Muscle layer of duodenum (tissue), 2 donors: ENCODE measurements at regions not wholly inside any gene's neighbourhood (a gene's known extent, or its start where the extent isn't known, plus 50 kb on each side); places are given as distances from the start of the nearest gene placed in this dataset.

Experiments
- H3K27ac ChIP-seq: one replicate; pipeline ENCODE4 v1.7.0; 2013; ENCODE audit warnings: mild to moderate bottlenecking, low read length
- H3K27me3 ChIP-seq: one replicate; pipeline ENCODE4 v1.7.0; 2013; ENCODE audit warnings: low read depth, mild to moderate bottlenecking, control low read depth, low read length
- H3K36me3 ChIP-seq, 2 donors: one replicate each; pipeline ENCODE4 v1.7.0; 2013; ENCODE audit warnings: low read length in 2 of 2, control low read depth in 1 of 2, mild to moderate bottlenecking in 1 of 2; ENCODE audit not compliant: insufficient read depth in 2 of 2, control insufficient read depth in 1 of 2
- H3K4me1 ChIP-seq, 2 donors: one replicate each; pipeline ENCODE4 v1.7.0; 2013; ENCODE audit warnings: low read length in 2 of 2, mild to moderate bottlenecking in 2 of 2, control low read depth in 1 of 2, moderate library complexity in 1 of 2; ENCODE audit not compliant: insufficient read depth in 2 of 2, control insufficient read depth in 1 of 2
- H3K4me3 ChIP-seq, 2 donors: one replicate each; pipeline ENCODE4 v1.7.0; 2013; ENCODE audit warnings: low read length in 2 of 2, low read depth in 1 of 2, mild to moderate bottlenecking in 1 of 2
- H3K9me3 ChIP-seq, 2 donors: one replicate each; pipeline ENCODE4 v1.7.0; 2013; ENCODE audit warnings: low read length in 2 of 2, control low read depth in 1 of 2, mild to moderate bottlenecking in 1 of 2; ENCODE audit not compliant: control insufficient read depth in 1 of 2
- donor health status: healthy.

DNA sequence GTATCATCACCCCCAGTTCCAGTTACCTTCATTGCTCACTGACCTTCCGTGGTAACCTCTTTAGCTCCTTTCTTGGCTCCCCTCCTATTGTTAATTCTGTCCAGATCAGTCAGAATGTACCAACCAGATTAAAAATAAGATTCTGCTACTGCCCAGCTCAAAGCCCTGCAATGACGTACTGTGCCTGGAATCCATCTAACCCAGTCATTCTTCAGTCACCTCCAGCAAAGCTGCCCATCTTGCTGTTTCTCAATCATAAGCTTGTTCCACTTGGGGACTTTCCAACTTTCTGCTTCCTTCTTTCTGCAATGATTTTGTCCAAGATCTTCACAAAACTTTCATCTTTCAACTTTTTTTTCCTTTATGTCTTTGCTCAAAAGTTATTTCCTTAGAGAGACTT lies 512.0 kb upstream of the ZNF385D start:
- Histone ChIP-seq H3K36me3 (no peaks in the 10 kb centered on the region), H3K27me3 (no peaks in the 10 kb centered on the region), H3K4me1 (peaks cover 0 to 5% of the 10 kb centered on the region in 2 donors), H3K4me3 (no peak overlapping the region), H3K27ac (no peak overlapping the region), H3K9me3 (no peaks in the 10 kb centered on the region)

- Histone ChIP-seq H3K4me3 (no peak overlapping the region), H3K9me3 (no peaks in the 10 kb centered on the region), H3K27me3 (no peaks in the 10 kb centered on the region), H3K27ac (no peak overlapping the region), H3K36me3 (no peaks in the 10 kb centered on the region), H3K4me1 (peaks cover 0 to 5% of the 10 kb centered on the region in 2 donors)
Observed at GRCh38 chr3:22265403-22265802, 514.4 kb upstream of the ZNF385D start.

DNA sequence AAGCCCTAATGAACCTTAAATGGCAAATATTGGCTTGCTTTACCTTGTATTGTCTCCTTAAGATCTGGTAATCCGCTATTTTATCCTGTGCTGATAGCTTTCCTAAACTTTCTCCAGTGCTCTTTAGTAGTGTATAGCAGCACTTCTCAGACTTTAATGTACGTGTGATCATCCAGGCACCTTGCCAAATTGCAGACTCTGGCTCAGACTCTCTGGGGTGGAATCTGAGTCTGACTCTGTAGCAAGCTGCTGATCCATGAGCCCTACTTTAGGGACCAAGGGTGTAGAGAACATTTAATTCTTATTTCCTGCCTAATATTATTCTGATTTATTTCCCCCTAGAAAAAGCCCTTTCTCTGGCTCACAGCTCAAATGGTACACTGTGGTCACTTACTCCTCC lies 518.8 kb upstream of the ZNF385D start:
- no peaks in the 10 kb centered on the region for H3K4me1 ChIP-seq
- H3K36me3 ChIP-seq: no peaks in the 10 kb centered on the region
- H3K4me3 ChIP-seq: no peak overlapping the region
- H3K9me3 ChIP-seq: no peaks in the 10 kb centered on the region
- no peak overlapping the region for H3K27ac ChIP-seq
- H3K27me3 ChIP-seq: no peaks in the 10 kb centered on the region

DNA sequence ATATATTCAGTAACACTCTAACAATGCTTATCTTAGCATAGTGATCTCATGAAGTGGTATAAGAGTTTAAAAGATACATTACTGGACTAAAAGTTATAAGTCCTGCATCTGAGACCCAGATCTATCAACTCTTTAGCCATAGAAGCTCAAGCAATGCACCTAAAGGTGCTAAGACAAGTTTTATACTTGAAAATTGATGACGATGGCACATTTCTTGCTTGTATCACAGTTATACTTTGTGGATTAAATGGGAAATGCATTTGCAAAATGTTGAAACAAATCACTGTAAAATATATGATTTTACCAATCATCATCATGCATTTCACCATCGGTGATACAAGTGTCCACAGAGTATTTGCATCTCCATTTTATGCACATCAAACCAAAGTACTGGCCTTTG lies 525.3 kb upstream of the ZNF385D start:
- H3K4me1 ChIP-seq: no peaks in the 10 kb centered on the region
- no peak overlapping the region for H3K27ac ChIP-seq
- H3K36me3 ChIP-seq: no peaks in the 10 kb centered on the region
- no peaks in the 10 kb centered on the region for H3K27me3 ChIP-seq
- H3K9me3 ChIP-seq: no peaks in the 10 kb centered on the region
- H3K4me3 ChIP-seq: no peak overlapping the region

- H3K36me3 ChIP-seq: no peaks in the 10 kb centered on the region
- H3K9me3 ChIP-seq: no peaks in the 10 kb centered on the region
- no peaks in the 10 kb centered on the region for H3K27me3 ChIP-seq
- no peaks in the 10 kb centered on the region for H3K4me1 ChIP-seq
- no peak overlapping the region for H3K4me3 ChIP-seq
- no peak overlapping the region for H3K27ac ChIP-seq
Observed at GRCh38 chr3:22284559-22284958, 533.5 kb upstream of the ZNF385D start.

GRCh38 chr3:22288756-22289155 lies 537.7 kb upstream of the ZNF385D start:
- no peaks in the 10 kb centered on the region for H3K27me3 ChIP-seq
- H3K27ac ChIP-seq: no peak overlapping the region
- H3K9me3 ChIP-seq: no peaks in the 10 kb centered on the region
- H3K4me3 ChIP-seq: no peak overlapping the region
- no peaks in the 10 kb centered on the region for H3K4me1 ChIP-seq
- no peaks in the 10 kb centered on the region for H3K36me3 ChIP-seq

DNA sequence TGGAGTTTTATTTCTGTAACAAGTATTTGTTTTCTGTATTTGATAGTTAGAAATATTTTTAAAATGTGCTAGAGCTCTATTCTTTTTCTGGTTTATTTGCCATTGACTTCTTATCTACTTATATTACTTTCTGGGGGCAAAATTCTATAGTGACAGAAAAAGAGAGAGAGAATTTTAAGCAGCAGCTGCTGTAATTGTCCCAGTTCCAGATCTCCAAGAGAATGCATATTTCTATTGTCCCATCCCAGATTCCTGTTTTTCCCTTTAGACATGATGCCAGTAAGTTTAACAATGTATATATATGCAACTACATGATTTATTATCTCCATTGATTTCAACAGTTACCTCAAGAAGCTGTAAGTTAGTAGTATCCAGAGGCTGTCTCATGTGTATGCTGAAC lies 541.7 kb upstream of the ZNF385D start:
- no peaks in the 10 kb centered on the region for H3K27me3 ChIP-seq
- no peaks in the 10 kb centered on the region for H3K9me3 ChIP-seq
- no peaks in the 10 kb centered on the region for H3K4me1 ChIP-seq
- H3K4me3 ChIP-seq: no peak overlapping the region
- no peaks in the 10 kb centered on the region for H3K36me3 ChIP-seq
- no peak overlapping the region for H3K27ac ChIP-seq

DNA sequence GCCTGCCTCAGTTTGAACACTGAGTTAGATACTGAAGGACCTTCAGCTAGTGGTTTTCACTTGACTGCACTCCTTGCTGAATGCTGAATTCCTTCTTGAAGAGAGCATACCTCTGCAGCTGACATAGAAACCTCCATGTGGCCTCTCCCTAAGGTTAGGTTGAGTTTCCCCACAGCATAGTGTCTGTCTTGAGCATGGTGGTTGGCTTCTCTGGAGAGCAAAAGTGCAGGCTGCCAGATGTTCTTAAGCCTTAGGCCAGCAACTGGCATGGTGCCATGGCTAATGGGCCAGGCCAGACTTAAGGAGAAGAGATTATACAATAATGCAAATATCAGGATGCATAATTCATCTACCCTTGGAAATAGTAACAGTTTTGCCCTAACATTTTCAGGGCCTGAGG lies 545.6 kb upstream of the ZNF385D start:
- Histone ChIP-seq H3K27me3 (no peaks in the 10 kb centered on the region), H3K4me3 (no peak overlapping the region), H3K9me3 (peaks cover 4 to 5% of the 10 kb centered on the region in 2 donors), H3K4me1 (no peaks in the 10 kb centered on the region), H3K36me3 (no peaks in the 10 kb centered on the region), H3K27ac (no peak overlapping the region)

- Histone ChIP-seq H3K4me1 (no peaks in the 10 kb centered on the region), H3K27ac (no peak overlapping the region), H3K9me3 (peaks cover 4 to 5% of the 10 kb centered on the region in 2 donors), H3K4me3 (no peak overlapping the region), H3K36me3 (no peaks in the 10 kb centered on the region), H3K27me3 (no peaks in the 10 kb centered on the region)
Observed at GRCh38 chr3:22297436-22297835, 546.4 kb upstream of the ZNF385D start.

GRCh38 chr3:22306454-22306853 lies 555.4 kb upstream of the ZNF385D start:
- Histone ChIP-seq H3K27ac (no peak overlapping the region), H3K36me3 (no peaks in the 10 kb centered on the region), H3K4me3 (no peak overlapping the region), H3K27me3 (no peaks in the 10 kb centered on the region), H3K4me1 (no peaks in the 10 kb centered on the region), H3K9me3 (peaks cover 0 to 3% of the 10 kb centered on the region in 2 donors)

GRCh38 chr3:22308871-22309270 lies 557.9 kb upstream of the ZNF385D start:
- no peak overlapping the region for H3K4me3 ChIP-seq
- no peaks in the 10 kb centered on the region for H3K4me1 ChIP-seq
- H3K27ac ChIP-seq: no peak overlapping the region
- H3K9me3 ChIP-seq: no peaks in the 10 kb centered on the region
- no peaks in the 10 kb centered on the region for H3K36me3 ChIP-seq
- H3K27me3 ChIP-seq: no peaks in the 10 kb centered on the region

DNA sequence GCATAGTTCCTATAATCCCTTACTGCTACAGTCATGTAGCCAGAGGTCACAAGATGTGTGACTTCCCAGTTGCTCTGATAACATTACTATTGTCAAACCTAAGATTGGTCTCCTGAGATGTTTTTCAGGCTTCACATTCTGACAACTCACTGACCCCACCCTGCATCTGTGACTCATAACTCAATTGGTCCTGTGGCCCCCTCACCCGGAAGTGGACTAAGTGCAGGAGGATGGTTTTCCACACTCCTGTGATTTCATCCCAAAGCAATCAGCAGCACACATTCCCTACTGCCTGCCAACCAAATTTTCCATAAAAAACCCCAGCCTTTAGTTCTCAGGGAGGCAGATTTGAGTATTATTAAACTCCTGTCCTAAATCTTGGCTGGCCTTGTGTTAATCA lies 564.9 kb upstream of the ZNF385D start:
- Histone ChIP-seq H3K27me3 (no peaks in the 10 kb centered on the region), H3K9me3 (no peaks in the 10 kb centered on the region), H3K27ac (no peak overlapping the region), H3K4me1 (no peaks in the 10 kb centered on the region), H3K4me3 (no peak overlapping the region), H3K36me3 (no peaks in the 10 kb centered on the region)
